ENCODE measurements at regions not wholly inside any gene's neighbourhood (a gene's known extent, or its start where the extent isn't known, plus 50 kb on each side); places are given as distances from the start of the nearest gene placed in this dataset.
A peak's percentile ranks its signal among the peaks of the same experiment; 100 is the strongest.

DNA sequence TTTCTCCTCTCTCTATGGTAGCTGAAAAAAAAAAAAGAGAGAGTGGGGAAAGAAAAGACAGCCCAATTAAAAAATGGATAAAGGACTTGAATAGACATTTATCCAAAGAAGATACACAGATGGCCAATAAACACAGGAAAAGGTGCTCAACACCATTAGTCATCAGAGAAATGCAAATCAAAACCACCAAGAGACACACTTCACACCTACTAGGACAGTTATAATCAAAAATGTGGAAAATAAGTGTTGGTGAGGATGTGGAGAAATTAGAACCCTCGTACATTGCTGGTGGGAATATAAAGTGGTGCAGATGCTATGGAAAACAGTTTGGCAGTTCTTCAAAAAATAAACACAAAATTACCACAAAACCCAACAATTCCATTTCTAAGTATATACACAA is 172.4 kb upstream of the GRIN2B start:
- no peak for DNase-seq (ENCODE audit: low spot score)

DNA sequence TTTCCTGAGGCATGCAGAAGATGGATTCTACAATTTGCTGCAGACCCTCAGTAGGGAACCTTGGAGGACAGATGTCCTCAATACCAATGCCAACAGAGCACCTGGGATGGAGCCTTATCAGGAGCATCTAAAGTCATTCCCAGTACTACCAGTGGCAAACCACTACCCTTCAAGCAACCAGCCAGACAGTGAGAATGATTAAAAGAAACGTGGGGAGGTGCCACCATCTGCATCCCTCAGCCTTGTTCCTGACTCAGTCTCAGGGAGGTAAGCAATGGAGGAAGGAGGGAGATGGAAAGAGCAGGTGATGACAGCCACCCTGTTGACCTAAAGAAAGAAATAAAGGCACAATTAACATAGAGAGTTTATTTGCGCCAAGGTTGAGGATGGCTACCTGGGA is 175.2 kb upstream of the GRIN2B start:
- DNase-seq (ENCODE audit: low spot score) = no peak

- no peak for DNase-seq (ENCODE audit: low spot score)
Observed at GRCh38 chr12:14157088-14157747, 175.8 kb upstream of the GRIN2B start.

DNA sequence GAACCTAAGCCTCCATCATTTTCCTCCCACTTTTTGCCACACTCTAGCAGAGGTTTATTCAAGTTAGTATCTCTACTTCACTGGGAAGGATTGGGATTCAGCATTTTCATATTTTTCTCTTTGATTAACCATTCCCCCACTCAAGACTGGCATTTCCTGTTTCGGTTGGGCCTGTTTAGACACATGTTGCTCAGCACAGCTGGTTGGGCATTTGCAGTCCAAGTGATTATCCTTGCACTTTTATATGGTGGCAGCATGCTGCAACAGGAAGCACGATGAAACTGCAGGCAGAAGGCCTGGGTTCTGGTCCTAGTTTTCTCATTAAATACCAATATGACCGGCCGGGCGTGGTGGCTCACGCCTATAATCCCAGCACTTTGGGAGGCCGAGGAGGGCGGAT is 182.9 kb upstream of the GRIN2B start:
- no peak for DNase-seq (ENCODE audit: low spot score)

GRCh38 chr12:14167005-14167628 is 185.7 kb upstream of the GRIN2B start:
- peak; percentile 61 for DNase-seq (ENCODE audit: low spot score)

DNA sequence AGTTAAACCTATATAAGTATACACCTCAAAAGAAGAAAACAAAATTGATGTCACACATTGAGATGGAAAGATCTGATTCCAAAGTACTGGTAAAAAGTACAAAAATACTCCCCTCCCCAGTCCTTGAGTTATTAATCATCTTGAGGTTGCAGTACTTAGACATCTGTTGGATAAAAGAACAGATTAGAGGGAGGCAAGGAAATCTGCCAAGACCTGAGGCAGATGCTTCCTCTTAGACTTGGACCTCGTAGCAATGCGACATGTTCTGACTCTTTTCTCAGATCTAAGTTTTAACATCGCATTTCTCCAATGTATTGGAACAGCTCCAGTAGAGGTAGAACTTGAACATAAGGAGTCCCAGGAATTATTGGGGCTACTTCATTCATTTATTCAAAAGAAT is 187.9 kb upstream of the GRIN2B start:
- no peak for DNase-seq (ENCODE audit: low spot score)

GRCh38 chr12:14171106-14171505 is 189.7 kb upstream of the GRIN2B start:
- DNase-seq (ENCODE audit: low spot score) = no peak

- no peak for DNase-seq (ENCODE audit: low spot score)
Observed at GRCh38 chr12:14175206-14175605, 190.3 kb upstream of the ATF7IP start.

DNA sequence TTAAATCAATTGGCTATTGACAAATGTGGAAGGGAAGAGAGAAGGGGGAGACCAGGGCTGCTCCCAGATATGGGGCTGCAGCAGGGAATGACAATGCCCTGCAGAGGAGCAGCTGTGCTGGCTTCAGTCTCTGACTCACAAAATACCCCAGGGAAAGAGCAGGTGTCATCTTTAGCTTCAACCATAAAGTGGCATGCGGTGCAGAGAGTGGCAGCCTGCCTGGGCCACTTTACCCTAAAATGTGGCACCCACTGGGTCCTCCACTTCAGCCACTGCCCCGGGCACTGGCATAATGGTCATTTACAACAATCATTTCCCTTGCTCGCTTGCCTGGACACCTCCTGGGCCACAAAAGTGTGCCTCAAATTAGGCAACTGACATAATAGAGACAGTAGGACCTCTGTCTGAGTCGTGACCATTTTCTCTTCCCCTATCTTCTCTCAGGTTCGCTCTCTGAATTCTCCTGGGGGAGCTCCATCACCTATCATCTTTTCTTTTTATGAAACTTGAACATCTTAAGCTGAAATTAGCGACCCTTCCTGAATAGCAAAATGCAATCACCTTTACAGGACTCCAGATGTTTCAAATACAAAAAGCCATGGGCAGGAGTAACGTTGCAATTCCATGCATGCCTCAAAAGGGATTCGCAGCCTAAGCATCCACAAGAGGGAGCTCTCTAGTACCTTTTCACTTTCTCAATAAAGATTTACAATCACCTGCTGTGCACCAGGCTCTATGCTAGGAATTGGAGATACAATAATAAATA is 179.9 kb upstream of the ATF7IP start:
- DNase-seq (ENCODE audit: low spot score) = peak; percentile 52

GRCh38 chr12:14186193-14186502 is 179.3 kb upstream of the ATF7IP start:
- no peak for DNase-seq (ENCODE audit: low spot score)

DNA sequence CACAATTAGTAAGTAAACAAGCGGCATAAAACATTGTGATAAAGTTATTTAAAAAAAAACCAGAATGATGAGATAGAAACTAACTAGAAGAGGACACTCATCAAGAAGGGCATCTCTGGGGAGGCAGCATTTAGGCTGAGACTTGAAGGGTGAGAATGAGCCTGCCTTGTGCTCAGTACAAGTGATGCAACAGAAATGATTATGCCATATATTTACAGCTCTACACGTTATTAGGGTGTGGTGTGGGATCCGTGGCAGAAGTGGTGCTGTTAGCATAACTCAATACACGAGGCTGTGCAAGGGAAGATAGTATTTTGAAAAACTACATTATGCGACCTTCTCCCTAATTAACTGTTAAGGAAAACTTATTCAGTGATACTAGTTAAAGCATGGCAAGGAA is 178.5 kb upstream of the ATF7IP start:
- DNase-seq (ENCODE audit: low spot score) = no peak

GRCh38 chr12:14187966-14188365 is 177.5 kb upstream of the ATF7IP start:
- DNase-seq (ENCODE audit: low spot score) = no peak

DNA sequence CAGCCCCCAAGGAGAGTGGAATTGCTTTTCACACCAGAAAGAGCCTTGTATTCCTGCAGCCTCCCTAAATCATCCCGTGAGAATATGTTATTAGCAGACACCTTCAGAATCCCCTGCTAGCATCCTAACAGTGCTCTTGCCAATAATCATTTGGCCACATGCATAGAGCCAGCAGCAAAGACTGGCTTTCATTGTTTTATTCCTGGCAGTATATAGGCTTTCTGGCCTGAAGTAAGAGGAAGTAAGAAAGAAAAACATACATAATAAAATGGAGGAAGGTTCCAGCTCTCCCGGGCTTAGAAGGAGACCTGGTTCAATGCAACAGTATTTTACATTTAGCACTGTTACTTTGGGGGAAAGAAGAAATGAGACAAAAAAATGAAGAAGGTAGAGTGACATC is 176.7 kb upstream of the ATF7IP start:
- no peak for DNase-seq (ENCODE audit: low spot score)

DNA sequence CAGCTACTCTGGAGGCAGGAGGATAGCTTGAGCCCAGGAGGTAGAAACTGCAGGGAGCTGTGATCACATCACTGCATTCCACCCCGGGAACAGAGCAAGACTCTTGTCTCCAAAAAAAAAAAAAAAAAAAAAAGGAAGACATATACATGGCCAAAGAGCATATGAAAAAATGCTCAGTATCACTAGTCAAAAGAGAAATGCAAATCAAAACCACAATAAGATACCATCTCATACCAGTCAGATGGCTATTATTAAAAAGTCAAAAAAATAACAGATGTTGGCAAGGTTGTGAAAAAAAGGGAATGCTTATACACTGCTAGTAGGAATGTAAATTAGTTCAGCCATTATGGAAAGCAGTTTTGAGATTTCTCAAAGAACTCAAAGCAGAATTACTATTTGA is 174.8 kb upstream of the ATF7IP start:
- peak; percentile 41 for DNase-seq (ENCODE audit: low spot score)

- DNase-seq (ENCODE audit: low spot score) = no peak
Observed at GRCh38 chr12:14191612-14192011, 173.9 kb upstream of the ATF7IP start.

GRCh38 chr12:14193639-14194038 is 171.8 kb upstream of the ATF7IP start:
- no peak for DNase-seq (ENCODE audit: low spot score)

- no peak for DNase-seq (ENCODE audit: low spot score)
Observed at GRCh38 chr12:14194572-14194971, 170.9 kb upstream of the ATF7IP start.

GRCh38 chr12:14199455-14200198 is 165.9 kb upstream of the ATF7IP start:
- no peak for DNase-seq (ENCODE audit: low spot score)

DNA sequence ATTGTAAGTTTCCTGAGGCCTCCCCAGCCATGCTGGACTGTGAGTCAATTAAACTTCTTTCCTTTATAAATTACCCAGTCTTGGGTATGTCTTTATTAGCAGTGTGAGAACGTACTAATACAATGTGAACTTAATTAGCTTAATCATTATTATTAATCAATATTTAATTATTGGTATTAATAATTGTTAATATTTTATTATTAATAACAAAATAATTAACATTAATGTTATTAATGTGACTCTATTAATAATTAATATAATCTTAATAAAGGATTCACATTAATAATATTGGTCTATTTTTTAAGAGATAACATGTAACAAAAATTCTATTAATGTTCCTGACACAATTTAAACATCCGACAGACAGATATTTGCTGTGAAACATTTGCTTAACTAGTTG is 164.9 kb upstream of the ATF7IP start:
- no peak for DNase-seq (ENCODE audit: low spot score)

- DNase-seq (ENCODE audit: low spot score) = no peak
Observed at GRCh38 chr12:14201291-14201690, 164.2 kb upstream of the ATF7IP start.

GRCh38 chr12:14207905-14208551 is 157.5 kb upstream of the ATF7IP start:
- DNase-seq (ENCODE audit: low spot score) = peak; percentile 50

DNA sequence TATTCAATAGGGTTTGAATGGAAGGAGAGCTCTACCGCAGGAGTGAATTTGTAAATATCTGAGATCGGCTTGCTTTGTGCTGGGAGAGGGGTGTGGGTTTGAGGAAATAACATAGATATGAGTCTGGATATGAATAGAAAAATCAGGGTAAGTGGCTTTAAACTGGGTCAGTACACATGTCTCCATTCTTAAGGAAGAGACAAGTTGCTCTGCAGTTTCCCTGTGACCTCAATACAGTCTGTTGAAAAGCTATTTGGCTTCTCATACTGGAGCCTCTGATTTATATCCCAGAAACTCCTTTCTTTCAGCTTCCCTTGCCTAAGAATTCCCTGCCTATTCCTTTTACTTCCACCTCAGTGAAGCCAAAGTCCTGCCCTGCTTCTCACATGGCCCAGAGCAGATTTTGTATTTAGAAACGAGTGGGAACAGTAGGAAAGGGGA is 153.5 kb upstream of the ATF7IP start:
- no peak for DNase-seq (ENCODE audit: low spot score)

Measured in kidney tubule cell (primary cell).